H1 (cell line): ENCODE measurements at regions not wholly inside any gene's neighbourhood (a gene's known extent, or its start where the extent isn't known, plus 50 kb on each side); places are given as distances from the start of the nearest gene placed in this dataset.

Source experiments
- ASH2L ChIP-seq: fragments of 200-600, 300-600 bp; sonication (generic); IDR thresholded peaks from one replicate; pipeline ENCODE4 v1.7.1; 2017; ENCODE audit warnings: low read length
- ATF3 ChIP-seq: IDR thresholded peaks from 2 replicates; pipeline ENCODE4 v1.6.1; 2011; ENCODE audit warnings: low read depth, mild to moderate bottlenecking, low read length; ENCODE audit not compliant: insufficient read depth
- CEBPB ChIP-seq: IDR thresholded peaks from 2 replicates; pipeline ENCODE4 v1.6.1; 2012; ENCODE audit warnings: low read depth, low read length
- CHD1 ChIP-seq: IDR thresholded peaks from 2 replicates; pipeline ENCODE4 v1.6.1; 2012; ENCODE audit warnings: low read depth, low read length, improper control_type of control experiment
- CHD2 ChIP-seq: IDR thresholded peaks from 2 replicates; pipeline ENCODE4 v1.6.1; 2012; ENCODE audit warnings: low read length, improper control_type of control experiment
- CREB1 ChIP-seq: IDR thresholded peaks from 2 replicates; pipeline ENCODE4 v1.6.1; 2012; ENCODE audit warnings: inconsistent platforms
- FOSL1 ChIP-seq: IDR thresholded peaks from 2 replicates; pipeline ENCODE4 v1.6.1; 2011; ENCODE audit warnings: mild to moderate bottlenecking, low read depth, low read length, moderate library complexity; ENCODE audit not compliant: insufficient read depth
- GABPA ChIP-seq: IDR thresholded peaks from 2 replicates; pipeline ENCODE4 v1.6.1; 2011; ENCODE audit warnings: mild to moderate bottlenecking, low read length, moderate library complexity, borderline replicate concordance; ENCODE audit not compliant: insufficient read depth
- GTF2F1 ChIP-seq: IDR thresholded peaks from 2 replicates; pipeline ENCODE4 v1.6.1; 2012; ENCODE audit warnings: low read depth, low read length, improper control_type of control experiment, borderline replicate concordance
- HDAC6 ChIP-seq: IDR thresholded peaks from one replicate; pipeline ENCODE4 v1.7.1; 2012; ENCODE audit warnings: low read depth, mild to moderate bottlenecking, inconsistent platforms, low read length, moderate library complexity
- KDM1A ChIP-seq: fragments of 200-600, 300-600 bp; sonication (generic); IDR thresholded peaks from 2 replicates; pipeline ENCODE4 v1.7.1; 2016; ENCODE audit warnings: mild to moderate bottlenecking, low read length, borderline replicate concordance
- KDM5A ChIP-seq: fragments of 200-600 bp; IDR thresholded peaks from 2 replicates; pipeline ENCODE4 v1.7.1; 2012; ENCODE audit warnings: mild to moderate bottlenecking, low read length, inconsistent platforms, mixed read lengths
- MAFK ChIP-seq: IDR thresholded peaks from 2 replicates; pipeline ENCODE4 v1.6.1; 2012; ENCODE audit warnings: low read depth, mild to moderate bottlenecking, improper control_type of control experiment, low read length
- MAX ChIP-seq: IDR thresholded peaks from 2 replicates; pipeline ENCODE4 v1.6.1; 2012; ENCODE audit warnings: inconsistent platforms
- NANOG ChIP-seq: IDR thresholded peaks from 2 replicates; pipeline ENCODE4 v1.6.1; 2011; ENCODE audit warnings: low read length, low read depth, mild to moderate bottlenecking, inconsistent platforms; ENCODE audit not compliant: insufficient read depth, poor library complexity, severe bottlenecking
- NRF1 ChIP-seq: IDR thresholded peaks from 2 replicates; pipeline ENCODE4 v1.6.1; 2011; ENCODE audit warnings: mild to moderate bottlenecking, low read depth, low read length, improper control_type of control experiment
- POU5F1 ChIP-seq: IDR thresholded peaks from 2 replicates; pipeline ENCODE4 v1.6.1; 2011; ENCODE audit warnings: low read depth, mild to moderate bottlenecking, low read length, moderate library complexity
- RAD21 ChIP-seq, 2 experiments: IDR thresholded peaks in 1 of 2; conservative IDR thresholded peaks in 1 of 2; 2 replicates each; pipeline ENCODE4 v1.6.1; 2011; ENCODE audit warnings: low read depth in 2 of 2, low read length in 2 of 2, improper control_type of control experiment in 1 of 2, inconsistent platforms in 1 of 2, mild to moderate bottlenecking in 1 of 2, moderate library complexity in 1 of 2
- RBBP5 ChIP-seq: IDR thresholded peaks from 2 replicates; pipeline ENCODE4 v1.7.1; 2012; ENCODE audit warnings: low read depth, mild to moderate bottlenecking, inconsistent platforms, low read length, moderate library complexity, borderline replicate concordance
- RXRA ChIP-seq: IDR thresholded peaks from 2 replicates; pipeline ENCODE4 v1.6.1; 2011; ENCODE audit warnings: low read depth, mild to moderate bottlenecking, low read length, moderate library complexity; ENCODE audit not compliant: insufficient read depth
- TAF1 ChIP-seq: IDR thresholded peaks from 2 replicates; pipeline ENCODE4 v1.6.1; 2011; ENCODE audit warnings: mild to moderate bottlenecking, low read depth, low read length
- TEAD4 ChIP-seq: IDR thresholded peaks from 2 replicates; pipeline ENCODE4 v1.6.1; 2012; ENCODE audit warnings: low read depth, low read length, inconsistent platforms, mixed read lengths

- no peak for TF ChIP-seq NRF1
- TF ChIP-seq CHD1: no peak
- TF ChIP-seq GABPA: peak; percentile 47; the same call in 1 of the 2 replicates
- TF ChIP-seq NANOG: peak; percentile 93
- TF ChIP-seq CREB1: no peak
- no peak; a peak in 1 of 4 replicates for TF ChIP-seq RAD21 (IDR thresholded peaks at IDR 0.05 in 1 of 2, conservative IDR thresholded peaks at IDR 0.05 in 1 of 2; ENCODE audit: low read depth in 2 of 2, low read length in 2 of 2)
- TF ChIP-seq CEBPB: no peak
- TF ChIP-seq CHD2: no peak
- TF ChIP-seq GTF2F1: no peak
- no peak for TF ChIP-seq TAF1
- TF ChIP-seq ASH2L: no peak
- 0 out of 2 replicates have a peak, but pooled peaks have one; percentile 48 for TF ChIP-seq RBBP5
- TF ChIP-seq RXRA: no peak
- TF ChIP-seq MAFK: peak; percentile 62; the same call in 1 of the 2 replicates
- TF ChIP-seq ATF3: no peak
- TF ChIP-seq HDAC6: no peak
- TF ChIP-seq FOSL1: no peak
- TF ChIP-seq MAX: peak; percentile 76
- TF ChIP-seq TEAD4: no peak
- TF ChIP-seq POU5F1: peak; percentile 81; the same call in 1 of the 2 replicates
- TF ChIP-seq KDM5A: no peak
- 0 out of 2 replicates have a peak, but pooled peaks have one; percentile 46 for TF ChIP-seq KDM1A
Observed at GRCh38 chr2:120786038-120786960, 50.6 kb downstream of the GLI2 start (continued).
